ENCODE measurements at regions not wholly inside any gene's neighbourhood (a gene's known extent, or its start where the extent isn't known, plus 50 kb on each side); places are given as distances from the start of the nearest gene placed in this dataset.

DNA sequence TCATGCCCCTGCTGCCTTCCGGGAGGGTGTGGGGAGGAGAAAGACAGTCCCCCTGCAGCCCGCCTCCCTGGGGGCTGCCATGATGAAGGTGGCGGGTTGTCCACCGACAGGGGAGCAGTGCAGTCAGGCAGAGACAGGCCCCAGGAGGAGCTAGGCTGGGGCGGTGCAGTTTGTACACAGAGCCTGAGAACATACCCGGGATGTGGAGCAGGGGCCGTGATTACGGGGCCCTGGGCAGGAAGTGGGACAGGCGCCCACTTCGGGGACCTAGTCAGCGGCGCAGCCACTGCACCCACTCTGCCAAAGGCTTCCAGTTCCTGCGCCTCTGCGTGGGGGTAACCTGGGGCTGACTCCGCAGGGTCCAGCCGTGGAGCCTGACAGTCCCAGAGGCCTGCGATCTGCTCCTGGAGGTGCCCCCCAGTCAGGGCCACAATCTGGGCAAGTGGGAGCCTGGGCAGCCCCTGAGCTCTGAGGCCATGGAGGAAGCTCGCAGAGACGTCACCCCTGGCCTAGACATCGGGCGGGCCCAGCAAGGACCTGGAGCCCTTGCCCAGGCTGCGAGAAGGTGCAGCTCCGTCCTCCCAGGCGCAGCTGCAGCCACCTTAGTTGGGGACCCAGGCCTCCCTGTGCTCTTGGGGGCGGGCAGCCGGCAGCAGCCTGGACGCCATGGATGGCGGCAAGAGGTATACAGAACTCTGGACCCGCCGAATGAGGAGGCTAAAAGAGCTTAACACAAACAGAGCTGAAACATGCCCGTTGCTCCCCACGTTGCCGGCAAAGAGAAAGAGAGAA, 1356.8 kb downstream of the XPNPEP1 start:
- TF ChIP-seq, protein P1, sequence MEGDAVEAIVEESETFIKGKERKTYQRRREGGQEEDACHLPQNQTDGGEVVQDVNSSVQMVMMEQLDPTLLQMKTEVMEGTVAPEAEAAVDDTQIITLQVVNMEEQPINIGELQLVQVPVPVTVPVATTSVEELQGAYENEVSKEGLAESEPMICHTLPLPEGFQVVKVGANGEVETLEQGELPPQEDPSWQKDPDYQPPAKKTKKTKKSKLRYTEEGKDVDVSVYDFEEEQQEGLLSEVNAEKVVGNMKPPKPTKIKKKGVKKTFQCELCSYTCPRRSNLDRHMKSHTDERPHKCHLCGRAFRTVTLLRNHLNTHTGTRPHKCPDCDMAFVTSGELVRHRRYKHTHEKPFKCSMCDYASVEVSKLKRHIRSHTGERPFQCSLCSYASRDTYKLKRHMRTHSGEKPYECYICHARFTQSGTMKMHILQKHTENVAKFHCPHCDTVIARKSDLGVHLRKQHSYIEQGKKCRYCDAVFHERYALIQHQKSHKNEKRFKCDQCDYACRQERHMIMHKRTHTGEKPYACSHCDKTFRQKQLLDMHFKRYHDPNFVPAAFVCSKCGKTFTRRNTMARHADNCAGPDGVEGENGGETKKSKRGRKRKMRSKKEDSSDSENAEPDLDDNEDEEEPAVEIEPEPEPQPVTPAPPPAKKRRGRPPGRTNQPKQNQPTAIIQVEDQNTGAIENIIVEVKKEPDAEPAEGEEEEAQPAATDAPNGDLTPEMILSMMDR (conservative IDR thresholded peaks at IDR 0.05) = no peak
- no peak for TF ChIP-seq EZH2 (IDR thresholded peaks at IDR 0.05; ENCODE audit: low read depth)

Measured in PC-9 (cell line).